Smooth muscle cell (in vitro differentiated cells): ENCODE measurements at regions not wholly inside any gene's neighbourhood (a gene's known extent, or its start where the extent isn't known, plus 50 kb on each side); places are given as distances from the start of the nearest gene placed in this dataset.

ENCODE experiments used
- DNase-seq: peaks from one replicate; lab custom pipeline; 2025; ENCODE audit not compliant: unreplicated experiment; lab: John Stamatoyannopoulos, UW
- H2AFZ ChIP-seq: fragments of 200-600 bp; sonication (generic); 2 replicates; pipeline ENCODE4 v1.6.0; 2016; ENCODE audit warnings: antibody characterized with exemption, low read depth, mild to moderate bottlenecking
- H3F3A ChIP-seq: fragments of 200-600 bp; sonication (generic); 2 replicates; pipeline ENCODE4 v1.6.0; 2017; ENCODE audit warnings: antibody characterized with exemption, low read depth
- H3K27ac ChIP-seq: fragments of 200-600 bp; sonication (generic); 2 replicates; pipeline ENCODE4 v1.5.1; 2016; ENCODE audit warnings: low read depth, mild to moderate bottlenecking
- H3K27me3 ChIP-seq: fragments of 200-600 bp; sonication (generic); 2 replicates; pipeline ENCODE4 v1.6.1; 2016; ENCODE audit warnings: low read depth, mild to moderate bottlenecking
- H3K36me3 ChIP-seq: fragments of 200-600 bp; sonication (generic); 2 replicates; pipeline ENCODE4 v1.5.1; 2016; ENCODE audit warnings: low read depth
- H3K4me1 ChIP-seq: fragments of 200-600 bp; sonication (generic); 2 replicates; pipeline ENCODE4 v1.5.1; 2016; ENCODE audit warnings: low read depth
- H3K4me2 ChIP-seq: fragments of 200-600 bp; sonication (generic); 2 replicates; pipeline ENCODE4 v1.6.0; 2016; ENCODE audit warnings: mild to moderate bottlenecking
- H3K4me3 ChIP-seq: fragments of 200-600 bp; sonication (generic); 2 replicates; pipeline ENCODE4 v1.5.1; 2016; ENCODE audit warnings: mild to moderate bottlenecking
- H3K79me2 ChIP-seq: fragments of 200-600 bp; sonication (generic); 2 replicates; pipeline ENCODE4 v1.6.0; 2016; ENCODE audit warnings: low read depth, mild to moderate bottlenecking
- H3K9ac ChIP-seq: fragments of 200-600 bp; sonication (generic); 2 replicates; pipeline ENCODE4 v1.6.0; 2016; ENCODE audit warnings: low read depth
- H3K9me3 ChIP-seq: fragments of 200-600 bp; sonication (generic); replicated peaks from 2 replicates; pipeline ENCODE4 v1.5.1; 2016; ENCODE audit warnings: low read depth
- H4K20me1 ChIP-seq: fragments of 200-600 bp; sonication (generic); 2 replicates; pipeline ENCODE4 v1.6.0; 2016; ENCODE audit warnings: low read depth
- WGBS: methylation state at CpG from one replicate; pipeline ENCODE4 v1.1.7; 2016; ENCODE audit warnings: low lambda C conversion rate; 5-methylcytosine and 5-hydroxymethylcytosine counted together
- TF ChIP-seq, protein P1 (sequence below): fragments of 200-600 bp; sonication (generic); IDR thresholded peaks from 2 replicates; pipeline ENCODE4 v1.5.1; 2017; ENCODE audit warnings: borderline replicate concordance, mild to moderate bottlenecking, antibody characterized with exemption; ENCODE audit not compliant: insufficient read depth, poor library complexity, severe bottlenecking

DNA sequence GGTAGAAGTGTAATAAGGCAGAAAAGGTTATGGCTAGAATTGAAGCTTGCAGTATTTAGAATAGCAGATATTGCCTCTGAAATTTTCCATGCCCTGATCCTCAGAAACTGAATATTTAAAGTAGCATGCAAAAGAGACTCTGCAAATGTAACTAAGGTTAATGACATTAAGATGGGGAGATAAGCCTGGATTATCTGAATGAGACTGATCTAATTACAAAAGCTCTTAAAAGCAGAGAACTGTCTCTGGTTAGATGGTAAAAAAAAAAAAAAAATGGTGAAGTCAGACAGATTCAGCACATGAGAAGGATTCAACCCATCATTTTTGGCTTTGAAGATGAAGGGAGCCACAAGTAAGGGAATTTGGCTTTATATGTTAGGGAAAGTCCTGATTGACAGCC is 503.7 kb upstream of the IRAK1BP1 start:
- Histone ChIP-seq H3K27ac (no peak overlapping the region), H3F3A (no peaks in the 10 kb centered on the region), H3K9ac (no peak overlapping the region), H3K4me2 (no peak overlapping the region), H4K20me1 (no peaks in the 10 kb centered on the region), H3K9me3 (no peaks in the 10 kb centered on the region), H3K36me3 (no peaks in the 10 kb centered on the region), H3K4me1 (no peaks in the 10 kb centered on the region), H2AFZ (no peak overlapping the region), H3K4me3 (no peak overlapping the region), H3K79me2 (no peaks in the 10 kb centered on the region), H3K27me3 (no peaks in the 10 kb centered on the region)
- TF ChIP-seq, protein P1, sequence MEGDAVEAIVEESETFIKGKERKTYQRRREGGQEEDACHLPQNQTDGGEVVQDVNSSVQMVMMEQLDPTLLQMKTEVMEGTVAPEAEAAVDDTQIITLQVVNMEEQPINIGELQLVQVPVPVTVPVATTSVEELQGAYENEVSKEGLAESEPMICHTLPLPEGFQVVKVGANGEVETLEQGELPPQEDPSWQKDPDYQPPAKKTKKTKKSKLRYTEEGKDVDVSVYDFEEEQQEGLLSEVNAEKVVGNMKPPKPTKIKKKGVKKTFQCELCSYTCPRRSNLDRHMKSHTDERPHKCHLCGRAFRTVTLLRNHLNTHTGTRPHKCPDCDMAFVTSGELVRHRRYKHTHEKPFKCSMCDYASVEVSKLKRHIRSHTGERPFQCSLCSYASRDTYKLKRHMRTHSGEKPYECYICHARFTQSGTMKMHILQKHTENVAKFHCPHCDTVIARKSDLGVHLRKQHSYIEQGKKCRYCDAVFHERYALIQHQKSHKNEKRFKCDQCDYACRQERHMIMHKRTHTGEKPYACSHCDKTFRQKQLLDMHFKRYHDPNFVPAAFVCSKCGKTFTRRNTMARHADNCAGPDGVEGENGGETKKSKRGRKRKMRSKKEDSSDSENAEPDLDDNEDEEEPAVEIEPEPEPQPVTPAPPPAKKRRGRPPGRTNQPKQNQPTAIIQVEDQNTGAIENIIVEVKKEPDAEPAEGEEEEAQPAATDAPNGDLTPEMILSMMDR: no peak
- DNase-seq: no peak

DNA sequence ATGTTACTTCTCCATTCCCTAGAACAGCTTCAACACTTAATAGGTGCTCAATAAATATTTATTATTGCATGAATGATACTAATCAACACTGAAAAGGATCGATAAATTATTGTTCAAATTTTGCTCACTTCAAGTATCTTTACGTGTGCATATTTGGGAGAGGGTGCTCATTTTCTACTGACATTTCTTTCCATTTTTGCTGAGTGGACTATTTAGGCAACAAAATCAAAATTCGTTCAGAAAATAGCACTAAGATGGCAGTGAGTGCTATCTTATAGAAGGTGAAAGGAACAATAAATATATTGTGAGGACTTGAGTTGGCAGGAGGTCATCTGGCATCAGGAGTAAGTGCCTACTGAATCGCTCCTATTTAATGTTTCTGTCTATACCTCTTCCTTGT is 501.9 kb upstream of the IRAK1BP1 start:
- no peaks in the 10 kb centered on the region for H3K79me2 ChIP-seq
- no peak overlapping the region for H3K4me3 ChIP-seq
- no peaks in the 10 kb centered on the region for H3K36me3 ChIP-seq
- no peak for DNase-seq
- 83% methylated on average over 4 of the region's 4 CpGs for WGBS
- no peaks in the 10 kb centered on the region for H3F3A ChIP-seq
- no peaks in the 10 kb centered on the region for H3K4me1 ChIP-seq
- no peak overlapping the region for H3K9ac ChIP-seq
- TF ChIP-seq, protein P1: no peak
- no peak overlapping the region for H2AFZ ChIP-seq
- H3K9me3 ChIP-seq: no peaks in the 10 kb centered on the region
- H4K20me1 ChIP-seq: no peaks in the 10 kb centered on the region
- H3K27me3 ChIP-seq: no peaks in the 10 kb centered on the region
- H3K27ac ChIP-seq: no peak overlapping the region
- H3K4me2 ChIP-seq: no peak overlapping the region

DNA sequence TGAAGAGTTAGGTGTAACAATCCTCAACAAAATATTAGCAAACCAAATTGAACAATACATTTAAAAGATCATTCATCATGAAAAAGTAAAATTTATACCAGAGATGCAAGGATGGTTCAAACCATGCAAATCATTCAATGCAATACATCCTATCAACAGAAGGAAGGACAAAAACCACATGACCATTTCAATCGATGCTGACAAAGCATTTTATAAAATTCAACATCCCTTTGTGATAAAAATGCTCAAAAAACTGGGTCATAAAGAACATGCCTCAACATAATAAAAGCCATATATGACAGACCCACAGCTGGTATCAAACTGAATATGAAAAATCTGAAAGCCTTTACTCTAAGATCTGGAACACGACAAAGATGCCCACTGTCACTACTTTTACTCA is 490.3 kb upstream of the IRAK1BP1 start:
- 77% methylated on average over 2 of the region's 2 CpGs for WGBS
- no peak overlapping the region for H3K9ac ChIP-seq

DNA sequence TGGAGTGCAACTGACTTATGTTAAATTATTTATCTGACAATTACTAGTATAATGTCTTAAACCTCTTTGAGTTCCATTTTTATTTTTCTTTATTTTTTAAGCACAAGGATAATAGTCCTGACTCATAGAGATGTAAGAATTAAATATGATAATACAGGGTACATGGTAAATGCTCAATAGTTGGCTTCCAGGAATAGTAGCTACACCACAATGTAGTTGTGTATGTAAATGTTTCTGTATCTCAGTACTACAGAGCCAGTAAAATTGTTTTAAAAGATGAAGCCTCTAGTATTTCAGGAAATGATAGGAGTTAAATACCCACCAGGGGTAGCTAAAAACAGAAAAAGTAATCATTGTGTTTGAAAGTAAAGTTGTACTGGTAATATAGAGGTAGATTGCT is 487.4 kb upstream of the IRAK1BP1 start:
- H3K27me3 ChIP-seq: no peaks in the 10 kb centered on the region
- no peak overlapping the region for H3K4me2 ChIP-seq
- H3K4me3 ChIP-seq: no peak overlapping the region
- TF ChIP-seq, protein P1: no peak
- H3K27ac ChIP-seq: no peak overlapping the region
- H3K79me2 ChIP-seq: no peaks in the 10 kb centered on the region
- no peaks in the 10 kb centered on the region for H4K20me1 ChIP-seq
- H3K36me3 ChIP-seq: no peaks in the 10 kb centered on the region
- H3K9ac ChIP-seq: no peak overlapping the region
- H3K9me3 ChIP-seq: no peaks in the 10 kb centered on the region
- no peaks in the 10 kb centered on the region for H3K4me1 ChIP-seq
- DNase-seq: no peak
- no peak overlapping the region for H2AFZ ChIP-seq
- no peaks in the 10 kb centered on the region for H3F3A ChIP-seq

More for the DNA sequence above, 490.3 kb upstream of the IRAK1BP1 start:
- Histone ChIP-seq H3K9me3 (no peaks in the 10 kb centered on the region), H3K79me2 (no peaks in the 10 kb centered on the region), H3K27me3 (no peaks in the 10 kb centered on the region), H3K4me2 (no peak overlapping the region), H2AFZ (no peak overlapping the region), H3K27ac (no peak overlapping the region), H3K4me1 (no peaks in the 10 kb centered on the region), H3K4me3 (no peak overlapping the region), H4K20me1 (no peaks in the 10 kb centered on the region), H3K36me3 (no peaks in the 10 kb centered on the region), H3F3A (no peaks in the 10 kb centered on the region)
- TF ChIP-seq, protein P1: no peak
- no peak for DNase-seq
